Fibroblast of pulmonary artery (primary cell): ENCODE measurements at regions not wholly inside any gene's neighbourhood (a gene's known extent, or its start where the extent isn't known, plus 50 kb on each side); places are given as distances from the start of the nearest gene placed in this dataset.

Source experiments
- DNase-seq: peaks from one replicate; pipeline ENCODE4 v3.0.0-alpha.2; 2010; ENCODE audit warnings: low read depth
- H3K4me3 ChIP-seq: replicated peaks from 2 replicates; pipeline ENCODE4 v1.5.1; 2011; ENCODE audit warnings: low read depth, mild to moderate bottlenecking, control low read depth, low read length, moderate library complexity
- TF ChIP-seq, protein P1 (sequence below): IDR thresholded peaks from 2 replicates; pipeline ENCODE4 v1.5.1; 2011; ENCODE audit warnings: mild to moderate bottlenecking, control low read depth, low read length, inconsistent platforms; ENCODE audit errors: missing control alignments

DNA sequence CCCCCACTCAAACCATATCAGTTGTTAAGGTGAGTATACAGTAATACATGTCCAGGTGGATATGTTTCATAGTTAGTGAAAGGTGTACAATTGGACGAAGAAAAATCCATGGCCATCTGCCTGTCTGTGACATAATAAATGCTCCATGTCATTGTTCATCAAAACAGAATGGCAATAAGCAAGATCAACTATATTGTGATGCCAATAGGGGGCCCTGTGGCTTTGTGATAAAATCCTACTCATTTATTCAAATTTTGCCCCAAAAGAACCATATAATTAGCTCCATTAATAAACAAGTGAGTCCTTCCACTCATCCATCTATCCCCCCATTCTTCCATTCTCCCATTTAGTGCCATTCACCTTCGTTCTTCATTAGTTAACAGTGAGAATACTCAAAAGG lies 102.0 kb downstream of the MGST1 start:
- TF ChIP-seq, protein P1, sequence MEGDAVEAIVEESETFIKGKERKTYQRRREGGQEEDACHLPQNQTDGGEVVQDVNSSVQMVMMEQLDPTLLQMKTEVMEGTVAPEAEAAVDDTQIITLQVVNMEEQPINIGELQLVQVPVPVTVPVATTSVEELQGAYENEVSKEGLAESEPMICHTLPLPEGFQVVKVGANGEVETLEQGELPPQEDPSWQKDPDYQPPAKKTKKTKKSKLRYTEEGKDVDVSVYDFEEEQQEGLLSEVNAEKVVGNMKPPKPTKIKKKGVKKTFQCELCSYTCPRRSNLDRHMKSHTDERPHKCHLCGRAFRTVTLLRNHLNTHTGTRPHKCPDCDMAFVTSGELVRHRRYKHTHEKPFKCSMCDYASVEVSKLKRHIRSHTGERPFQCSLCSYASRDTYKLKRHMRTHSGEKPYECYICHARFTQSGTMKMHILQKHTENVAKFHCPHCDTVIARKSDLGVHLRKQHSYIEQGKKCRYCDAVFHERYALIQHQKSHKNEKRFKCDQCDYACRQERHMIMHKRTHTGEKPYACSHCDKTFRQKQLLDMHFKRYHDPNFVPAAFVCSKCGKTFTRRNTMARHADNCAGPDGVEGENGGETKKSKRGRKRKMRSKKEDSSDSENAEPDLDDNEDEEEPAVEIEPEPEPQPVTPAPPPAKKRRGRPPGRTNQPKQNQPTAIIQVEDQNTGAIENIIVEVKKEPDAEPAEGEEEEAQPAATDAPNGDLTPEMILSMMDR = peak; percentile 10
- DNase-seq = peak; percentile 18
- no peak overlapping the region for H3K4me3 ChIP-seq

DNA sequence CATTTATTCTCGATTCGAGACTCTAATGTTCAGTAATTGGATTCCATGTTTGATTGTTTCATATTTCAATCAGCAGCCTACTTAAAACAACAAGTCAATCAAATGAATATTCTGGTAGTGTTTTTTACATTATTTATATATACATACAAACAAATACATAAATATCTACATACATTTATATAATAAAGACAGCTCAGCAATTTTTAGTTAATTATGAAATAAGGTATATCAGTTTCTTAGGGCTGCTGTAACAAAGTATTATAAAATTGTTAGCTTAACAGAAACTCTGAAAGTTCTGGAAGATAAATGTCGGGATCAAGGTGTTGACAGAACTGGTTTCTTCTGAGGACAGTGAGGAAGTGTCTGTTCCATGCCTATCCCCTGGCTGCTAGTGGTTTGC lies 105.9 kb downstream of the MGST1 start:
- H3K4me3 ChIP-seq = no peak overlapping the region
- DNase-seq = no peak
- TF ChIP-seq, protein P1 = no peak

DNA sequence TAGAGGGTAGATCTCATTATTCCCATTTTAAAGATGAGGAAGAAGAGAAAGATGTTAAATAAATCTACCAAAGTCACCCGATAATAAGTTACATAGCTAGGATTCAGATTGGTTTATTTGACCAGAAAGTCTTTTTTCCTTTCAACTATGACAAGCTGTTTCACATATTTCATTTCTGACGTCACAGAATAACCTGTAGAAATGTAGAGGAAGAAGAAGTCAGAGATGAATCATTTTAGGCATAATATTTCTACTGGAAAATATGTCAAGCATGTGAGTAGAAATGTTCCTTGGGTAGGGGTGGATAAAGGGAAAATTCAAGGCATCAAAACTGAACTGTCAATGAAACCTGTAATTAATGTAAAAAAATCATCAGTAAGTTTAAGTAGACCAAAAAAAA lies 107.0 kb downstream of the MGST1 start:
- DNase-seq = peak; percentile 44
- TF ChIP-seq, protein P1 = no peak
- H3K4me3 ChIP-seq = no peak overlapping the region

DNA sequence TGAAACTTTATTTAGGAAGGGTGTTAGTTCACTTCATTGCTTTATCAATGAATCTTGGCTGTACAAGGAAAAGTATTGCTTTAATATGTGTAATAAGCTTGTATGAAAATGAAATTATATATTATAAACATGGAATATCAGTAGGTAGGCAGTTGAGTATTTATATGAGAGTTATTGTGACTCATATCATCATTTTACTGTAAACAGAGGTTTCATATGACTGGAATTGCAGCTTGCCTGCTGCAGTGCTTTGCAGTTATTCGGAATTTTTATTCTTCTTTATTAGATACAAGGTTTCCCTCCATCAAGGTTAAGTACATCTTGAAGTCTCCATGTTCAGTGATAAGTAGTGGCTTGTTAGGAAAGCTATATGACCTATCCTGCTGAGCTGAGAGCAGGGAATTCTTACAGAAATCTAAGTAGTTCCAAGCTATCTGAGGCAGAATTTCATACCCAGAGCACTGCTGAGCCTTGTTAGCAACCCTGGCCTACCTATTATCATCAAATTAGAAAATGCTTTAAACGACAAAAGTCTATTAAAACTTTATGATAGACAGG lies 111.2 kb downstream of the MGST1 start:
- TF ChIP-seq, protein P1 = no peak
- no peak for DNase-seq
- H3K4me3 ChIP-seq = no peak overlapping the region

DNA sequence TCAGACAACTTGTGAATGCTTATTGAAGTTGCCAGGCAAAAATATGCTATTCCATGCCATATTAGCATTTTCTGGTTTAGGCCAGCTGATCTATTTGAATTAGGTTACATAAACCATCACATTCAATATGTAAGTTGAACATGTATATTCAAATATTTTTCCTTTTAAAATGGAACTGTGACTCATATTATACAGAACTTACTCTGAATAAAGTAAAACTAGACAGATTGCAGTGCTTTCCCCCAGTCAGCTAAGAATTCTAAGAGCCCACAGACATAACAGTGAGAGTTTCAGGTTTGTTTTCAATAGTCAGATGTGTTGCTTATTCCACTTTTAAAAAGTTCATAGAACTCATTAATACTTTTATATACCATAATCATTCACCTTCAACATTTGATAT lies 119.8 kb downstream of the MGST1 start:
- TF ChIP-seq, protein P1 = no peak
- DNase-seq = no peak
- H3K4me3 ChIP-seq = no peak overlapping the region

DNA sequence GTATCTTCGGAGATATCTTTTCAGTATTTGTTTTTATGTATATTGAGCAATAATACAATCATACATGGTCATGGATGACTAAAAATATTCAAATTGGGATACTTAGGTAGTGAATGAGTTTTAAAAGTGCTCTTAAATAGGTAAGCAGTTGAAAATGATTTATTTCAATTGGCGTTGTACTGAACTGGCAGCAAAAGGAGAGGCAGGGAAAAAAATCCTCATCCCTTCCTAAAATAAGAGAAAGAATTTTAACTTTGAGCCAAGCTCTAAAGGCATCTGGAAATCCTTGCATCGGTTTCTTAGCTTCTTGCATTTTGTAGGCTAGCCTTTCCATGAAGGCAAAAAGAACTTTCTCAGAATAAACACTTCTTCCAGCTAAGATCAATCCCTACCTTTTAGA lies 125.2 kb downstream of the MGST1 start:
- TF ChIP-seq, protein P1 = no peak
- DNase-seq = no peak
- no peak overlapping the region for H3K4me3 ChIP-seq

DNA sequence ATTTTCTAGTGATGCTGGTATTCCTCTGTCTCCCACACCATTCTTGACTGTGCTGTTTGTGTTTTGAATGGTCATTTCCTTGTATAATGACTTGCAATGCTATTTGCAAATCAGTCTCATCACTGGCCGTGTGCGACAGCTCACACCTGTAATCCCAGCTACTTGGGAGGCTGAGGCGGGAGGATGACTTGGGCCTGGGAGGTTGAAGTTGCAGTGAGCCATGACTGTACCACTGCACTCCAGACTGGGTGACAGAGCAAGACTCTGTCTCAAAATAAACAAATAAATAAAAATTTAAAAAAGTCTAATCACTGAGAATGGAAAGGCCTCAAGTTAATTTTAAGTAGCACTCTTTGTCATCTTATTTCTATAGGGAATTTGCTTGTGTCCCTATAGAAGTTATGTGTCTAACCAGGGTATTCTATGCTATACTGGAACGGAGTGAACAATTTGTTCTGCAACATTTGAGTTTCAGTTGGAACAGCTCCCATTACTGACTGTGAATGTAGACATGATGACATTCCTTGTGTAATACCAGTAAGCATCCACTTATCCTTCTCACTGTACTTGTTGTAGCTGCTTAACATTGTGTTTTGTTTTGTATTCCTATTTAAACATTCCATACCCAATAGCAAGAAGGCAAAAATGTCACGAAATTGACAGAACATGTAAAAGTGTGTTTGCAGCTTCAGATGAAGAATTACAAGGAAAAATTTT lies 126.3 kb downstream of the MGST1 start:
- TF ChIP-seq, protein P1 = peak; percentile 9
- peak; percentile 75 for DNase-seq
- H3K4me3 ChIP-seq = no peak overlapping the region
